CD14-positive monocyte (primary cell): ENCODE measurements at regions not wholly inside any gene's neighbourhood (a gene's known extent, or its start where the extent isn't known, plus 50 kb on each side); places are given as distances from the start of the nearest gene placed in this dataset.

ENCODE experiments used
- DNase-seq, 3 donors: peaks; one replicate each; pipeline ENCODE4 v3.0.0-alpha.2; 2011 to 2022
- H2AFZ ChIP-seq: 2 replicates; pipeline ENCODE4 v1.6.0; 2012; ENCODE audit warnings: mild to moderate bottlenecking, low read depth, low read length, inconsistent platforms; ENCODE audit not compliant: insufficient read depth, poor library complexity, severe bottlenecking
- H3K27ac ChIP-seq, 2 donors: 1 replicate in 1 of 2; 2 replicates in 1 of 2; pipeline ENCODE4 v1.5.1; 2012 to 2013; ENCODE audit warnings: low read length in 2 of 2, control low read depth in 1 of 2, inconsistent platforms in 1 of 2, low read depth in 1 of 2, mild to moderate bottlenecking in 1 of 2
- H3K27me3 ChIP-seq, 2 donors: one replicate each; pipeline versions ENCODE4 v1.6.0 to v1.6.1; 2011 to 2013; ENCODE audit warnings: low read length in 2 of 2; ENCODE audit not compliant: control insufficient read depth in 2 of 2, insufficient read depth in 2 of 2
- H3K36me3 ChIP-seq, 2 donors: replicated peaks in 1 of 2; 1 replicate in 1 of 2; 2 replicates in 1 of 2; pipeline versions ENCODE4 v1.5.1 to v1.6.1; 2012 to 2013; ENCODE audit warnings: low read length in 2 of 2, control low read depth in 1 of 2, inconsistent platforms in 1 of 2, mild to moderate bottlenecking in 1 of 2; ENCODE audit not compliant: insufficient read depth in 2 of 2, control insufficient read depth in 1 of 2
- H3K4me1 ChIP-seq, 2 donors: 1 replicate in 1 of 2; 2 replicates in 1 of 2; pipeline versions ENCODE4 v1.5.1 to v1.6.1; 2012 to 2013; ENCODE audit warnings: low read length in 2 of 2, control low read depth in 1 of 2, inconsistent platforms in 1 of 2, mild to moderate bottlenecking in 1 of 2, moderate library complexity in 1 of 2; ENCODE audit not compliant: insufficient read depth in 2 of 2, control insufficient read depth in 1 of 2
- H3K4me2 ChIP-seq: replicated peaks from 2 replicates; pipeline ENCODE3; 2012; ENCODE audit warnings: low read length, moderate library complexity, mild to moderate bottlenecking; ENCODE audit not compliant: poor library complexity, severe bottlenecking; ENCODE audit errors: extremely low read depth
- H3K4me3 ChIP-seq, 3 experiments: fragments of 200-600 bp in 1 of 3; sonication (generic) in 1 of 3; replicated peaks in 1 of 3; 1 replicate in 2 of 3; 2 replicates in 1 of 3; pipeline ENCODE4 v1.5.1; 2011 to 2013; ENCODE audit warnings: low read length in 3 of 3, mild to moderate bottlenecking in 3 of 3, control low read depth in 2 of 3, low read depth in 2 of 3, inconsistent platforms in 1 of 3, moderate library complexity in 1 of 3
- H3K79me2 ChIP-seq: 2 replicates; pipeline ENCODE4 v1.6.0; 2012; ENCODE audit warnings: mild to moderate bottlenecking, control low read depth, inconsistent platforms, low read length, moderate library complexity; ENCODE audit not compliant: insufficient read depth
- H3K9ac ChIP-seq: 2 replicates; pipeline ENCODE4 v1.6.0; 2017; ENCODE audit warnings: low read length, mild to moderate bottlenecking; ENCODE audit not compliant: insufficient read depth, poor library complexity, severe bottlenecking
- H3K9me3 ChIP-seq, 2 donors: replicated peaks in 1 of 2; 1 replicate in 1 of 2; 2 replicates in 1 of 2; pipeline versions ENCODE4 v1.5.1 to v1.6.1; 2012 to 2013; ENCODE audit warnings: low read length in 2 of 2, control low read depth in 1 of 2; ENCODE audit not compliant: control insufficient read depth in 1 of 2, insufficient read depth in 1 of 2
- H4K20me1 ChIP-seq: 2 replicates; pipeline ENCODE4 v1.6.0; 2012; ENCODE audit warnings: mild to moderate bottlenecking, low read length, control low read depth, moderate library complexity; ENCODE audit not compliant: insufficient read depth
- H3K27ac Mint-ChIP-seq, 7 donors: one replicate each; pipeline ENCODE4 v1.8.0; 2020; ENCODE audit warnings: mild to moderate bottlenecking in 7 of 7, mixed read lengths in 7 of 7, moderate library complexity in 6 of 7, inconsistent platforms in 2 of 7
- H3K27me3 Mint-ChIP-seq, 3 donors: one replicate each; pipeline ENCODE4 v1.8.0; 2021 to 2022; ENCODE audit warnings: low read depth in 3 of 3, mild to moderate bottlenecking in 3 of 3, mixed read lengths in 3 of 3, moderate library complexity in 3 of 3, inconsistent platforms in 1 of 3
- H3K36me3 Mint-ChIP-seq, 2 donors: one replicate each; pipeline ENCODE4 v1.8.0; 2020; ENCODE audit warnings: mixed read lengths in 2 of 2, inconsistent platforms in 1 of 2, mild to moderate bottlenecking in 1 of 2
- H3K4me1 Mint-ChIP-seq: one replicate; pipeline ENCODE4 v1.8.0; 2020; ENCODE audit warnings: mild to moderate bottlenecking, mixed read lengths
- H3K4me3 Mint-ChIP-seq, 2 donors: one replicate each; pipeline ENCODE4 v1.8.0; 2020; ENCODE audit warnings: mild to moderate bottlenecking in 2 of 2, mixed read lengths in 2 of 2, moderate library complexity in 1 of 2
- H3K9me3 Mint-ChIP-seq, 7 donors: one replicate each; pipeline ENCODE4 v1.8.0; 2020 to 2022; ENCODE audit warnings: mixed read lengths in 7 of 7, mild to moderate bottlenecking in 6 of 7, moderate library complexity in 6 of 7, inconsistent platforms in 2 of 7
- CTCF ChIP-seq: fragments of 200-600 bp; IDR thresholded peaks from one replicate; pipeline ENCODE4 v1.8.0; 2022; ENCODE audit warnings: antibody characterized with exemption, mild to moderate bottlenecking
- WGBS: methylation state at CpG from one replicate; pipeline ENCODE4 v1.1.5; 2013; ENCODE audit warnings: missing lambda C conversion rate; ENCODE audit not compliant: insufficient coverage; 5-methylcytosine and 5-hydroxymethylcytosine counted together
- intact Hi-C, 2 donors: fragments of 100-400 bp; cut with micrococcal nuclease; formaldehyde crosslinking; loops; one replicate each; pipeline versions ENCODE4 v1.15.0 to v1.15.1; 2023

GRCh38 chr4:71212216-71212615 lies 126.6 kb upstream of the SLC4A4 start:
- Histone ChIP-seq H3K79me2 (no peaks in the 10 kb centered on the region), H3K27me3 (no peaks in the 10 kb centered on the region), H3K36me3 (no peaks in the 10 kb centered on the region), H2AFZ (no peak overlapping the region), H3K4me1 (no peaks in the 10 kb centered on the region), H3K9ac (no peak overlapping the region), H3K9me3 (no peaks in the 10 kb centered on the region), H3K4me3 (no peak overlapping the region), H3K4me2 (no peak overlapping the region), H4K20me1 (no peaks in the 10 kb centered on the region), H3K27ac (no peak overlapping the region)
- no peaks in the 10 kb centered on the region for H3K9me3 Mint-ChIP-seq
- WGBS = 100% methylated on average over 1 of the region's 1 CpG
- peaks cover 0 to 6% (median 5%) of the 10 kb centered on the region in 3 donors for H3K27me3 Mint-ChIP-seq
- no peaks in the 10 kb centered on the region for H3K4me1 Mint-ChIP-seq
- no peak overlapping the region for H3K4me3 Mint-ChIP-seq
- H3K27ac Mint-ChIP-seq = no peak overlapping the region
- intact Hi-C loops = no loop called here
- no peak for DNase-seq
- no peak for TF ChIP-seq CTCF
- no peaks in the 10 kb centered on the region for H3K36me3 Mint-ChIP-seq

- H3K4me1 Mint-ChIP-seq = no peaks in the 10 kb centered on the region
- no peaks in the 10 kb centered on the region for H3K36me3 ChIP-seq
- no peaks in the 10 kb centered on the region for H4K20me1 ChIP-seq
- no peaks in the 10 kb centered on the region for H3K27me3 ChIP-seq
- no peak overlapping the region for H2AFZ ChIP-seq
- no peaks in the 10 kb centered on the region for H3K9me3 Mint-ChIP-seq
- H3K79me2 ChIP-seq = no peaks in the 10 kb centered on the region
- no peak for DNase-seq
- H3K4me2 ChIP-seq = no peak overlapping the region
- no peak overlapping the region for H3K4me3 Mint-ChIP-seq
- H3K36me3 Mint-ChIP-seq = no peaks in the 10 kb centered on the region
- peaks cover 0 to 6% (median 5%) of the 10 kb centered on the region in 3 donors for H3K27me3 Mint-ChIP-seq
- no peak overlapping the region for H3K27ac Mint-ChIP-seq
- no peaks in the 10 kb centered on the region for H3K4me1 ChIP-seq
- TF ChIP-seq CTCF = no peak
- no peak overlapping the region for H3K27ac ChIP-seq
- no peak overlapping the region for H3K9ac ChIP-seq
- no peaks in the 10 kb centered on the region for H3K9me3 ChIP-seq
- H3K4me3 ChIP-seq = no peak overlapping the region
- intact Hi-C loops = no loop called here
These were observed 124.2 kb upstream of the SLC4A4 start for GRCh38 chr4:71214578-71214977.
